GM10266 (cell line): ENCODE measurements at regions not wholly inside any gene's neighbourhood (a gene's known extent, or its start where the extent isn't known, plus 50 kb on each side); places are given as distances from the start of the nearest gene placed in this dataset.

Experiments used
- DNase-seq: peaks from one replicate; pipeline ENCODE4 v3.0.0; 2012; ENCODE audit errors: extremely low spot score
- CTCF ChIP-seq: IDR thresholded peaks from 2 replicates; pipeline ENCODE4 v1.5.1; 2012; ENCODE audit warnings: mild to moderate bottlenecking, low read depth; ENCODE audit not compliant: control insufficient read depth, insufficient read depth; ENCODE audit errors: missing control alignments

GRCh38 chr2:120548627-120549608 lies 186.8 kb upstream of the GLI2 start:
- DNase-seq = no peak
- TF ChIP-seq CTCF = no peak

- no peak for TF ChIP-seq CTCF
- no peak for DNase-seq
Measured at GRCh38 chr2:120549841-120550240, 185.8 kb upstream of the GLI2 start.

- TF ChIP-seq CTCF = no peak
- DNase-seq = no peak
Measured at GRCh38 chr2:120550282-120550681, 185.4 kb upstream of the GLI2 start.

GRCh38 chr2:120550893-120551446 lies 184.7 kb upstream of the GLI2 start:
- TF ChIP-seq CTCF = no peak
- no peak for DNase-seq

- TF ChIP-seq CTCF = no peak
- no peak for DNase-seq
Measured at GRCh38 chr2:120551522-120551921, 184.1 kb upstream of the GLI2 start.

GRCh38 chr2:120552079-120552478 lies 183.6 kb upstream of the GLI2 start:
- no peak for DNase-seq
- TF ChIP-seq CTCF = no peak

GRCh38 chr2:120552800-120553481 lies 182.7 kb upstream of the GLI2 start:
- DNase-seq = no peak
- no peak for TF ChIP-seq CTCF
